B cell (primary cell): ENCODE measurements at regions not wholly inside any gene's neighbourhood (a gene's known extent, or its start where the extent isn't known, plus 50 kb on each side); places are given as distances from the start of the nearest gene placed in this dataset.

ENCODE experiments used
- ATAC-seq: fragments of 200-7000 bp; cut with Tn5 transposase; one replicate; pipeline ENCODE4 v1.10.0; 2021; ENCODE audit warnings: low read depth, mild to moderate bottlenecking, moderate number of reproducible peaks, moderate library complexity
- CTCF ChIA-PET: fragments of 350-600 bp; sonication (Branson Sonifier 250); formaldehyde crosslinking; loops from one replicate; lab custom pipeline; 2021; ENCODE audit warnings: antibody characterized with exemption, inconsistent platforms; lab: Charles Lee
- POLR2A ChIA-PET: fragments of 350-600 bp; sonication (Branson Sonifier 250); formaldehyde crosslinking; loops from one replicate; lab custom pipeline; 2021; ENCODE audit warnings: antibody characterized with exemption; lab: Charles Lee
- DNase-seq: peaks from one replicate; pipeline ENCODE4 v3.0.0; 2013
- H2AFZ ChIP-seq: 2 replicates; pipeline ENCODE4 v1.6.1; 2012; ENCODE audit warnings: mild to moderate bottlenecking, low read depth, low read length; ENCODE audit not compliant: insufficient read depth, poor library complexity, severe bottlenecking
- H3K27ac ChIP-seq, 2 donors: 1 replicate in 1 of 2; 2 replicates in 1 of 2; pipeline ENCODE4 v1.5.1; 2012 to 2013; ENCODE audit warnings: low read length in 2 of 2, mild to moderate bottlenecking in 2 of 2, moderate library complexity in 1 of 2
- H3K27me3 ChIP-seq, 4 experiments: fragments of 200-600 bp in 1 of 4; sonication (generic) in 1 of 4; replicated peaks in 1 of 4; 1 replicate in 2 of 4; 2 replicates in 2 of 4; pipeline versions ENCODE4 v1.6.1 to v1.7.0; 2013 to 2016; ENCODE audit warnings: low read length in 3 of 4, mild to moderate bottlenecking in 2 of 4, mixed read lengths in 1 of 4, moderate library complexity in 1 of 4; ENCODE audit not compliant: insufficient read depth in 4 of 4, control insufficient read depth in 3 of 4; ENCODE audit errors: control extremely low read depth in 1 of 4
- H3K36me3 ChIP-seq, 2 experiments: replicated peaks in 1 of 2; 1 replicate in 1 of 2; 2 replicates in 1 of 2; pipeline versions ENCODE4 v1.6.1 to v1.7.1; 2013; ENCODE audit warnings: low read length in 1 of 2; ENCODE audit not compliant: insufficient read depth in 2 of 2, control insufficient read depth in 1 of 2; ENCODE audit errors: control extremely low read depth in 1 of 2, extremely low read depth in 1 of 2
- H3K4me1 ChIP-seq, 2 donors: fragments of 200-600 bp in 1 of 2; sonication (generic) in 1 of 2; 1 replicate in 1 of 2; 2 replicates in 1 of 2; pipeline versions ENCODE4 v1.5.1 to v1.6.1; 2013 to 2017; ENCODE audit warnings: low read length in 2 of 2; ENCODE audit not compliant: control insufficient read depth in 2 of 2, insufficient read depth in 2 of 2
- H3K4me2 ChIP-seq: replicated peaks from 2 replicates; pipeline ENCODE3; 2012; ENCODE audit warnings: mild to moderate bottlenecking, low read depth, low read length; ENCODE audit not compliant: poor library complexity, severe bottlenecking
- H3K4me3 ChIP-seq, 5 experiments: fragments of 200-600 bp in 1 of 5; sonication (generic) in 1 of 5; 1 replicate in 3 of 5; 2 replicates in 2 of 5; pipeline versions ENCODE4 v1.5.1 to v1.7.0; 2011 to 2016; ENCODE audit warnings: low read length in 4 of 5, mild to moderate bottlenecking in 4 of 5, low read depth in 2 of 5, control low read depth in 1 of 5, moderate library complexity in 1 of 5; ENCODE audit not compliant: insufficient read depth in 1 of 5; ENCODE audit errors: control extremely low read depth in 1 of 5, extremely low read depth in 1 of 5
- H3K79me2 ChIP-seq: fragments of 200-600 bp; sonication (generic); one replicate; pipeline ENCODE4 v1.6.0; 2016; ENCODE audit warnings: low read length; ENCODE audit not compliant: control insufficient read depth, insufficient read depth
- H3K9ac ChIP-seq: fragments of 200-600 bp; sonication (generic); 2 replicates; pipeline ENCODE4 v1.6.1; 2017; ENCODE audit warnings: mild to moderate bottlenecking, low read length, moderate library complexity
- H3K9me3 ChIP-seq, 3 donors: one replicate each; pipeline versions ENCODE4 v1.6.1 to v1.7.1; 2013; ENCODE audit warnings: low read length in 2 of 3; ENCODE audit not compliant: control insufficient read depth in 2 of 3, insufficient read depth in 1 of 3; ENCODE audit errors: control extremely low read depth in 1 of 3
- H4K20me1 ChIP-seq: 2 replicates; pipeline ENCODE4 v1.6.0; 2012; ENCODE audit warnings: mild to moderate bottlenecking, low read length; ENCODE audit not compliant: insufficient read depth, control insufficient read depth, poor library complexity, severe bottlenecking
- H3K27ac Mint-ChIP-seq: one replicate; pipeline ENCODE4 v1.8.0; 2021; ENCODE audit warnings: mixed read lengths
- H3K27me3 Mint-ChIP-seq: one replicate; pipeline ENCODE4 v1.8.0; 2021; ENCODE audit warnings: mixed read lengths
- H3K4me1 Mint-ChIP-seq: one replicate; pipeline ENCODE4 v1.8.0; 2021; ENCODE audit warnings: mixed read lengths
- H3K4me3 Mint-ChIP-seq: one replicate; pipeline ENCODE4 v1.8.0; 2021; ENCODE audit warnings: mixed read lengths
- H3K9me3 Mint-ChIP-seq: one replicate; pipeline ENCODE4 v1.8.0; 2022; ENCODE audit warnings: mixed read lengths; ENCODE audit not compliant: insufficient read depth
- EZH2 ChIP-seq: IDR thresholded peaks from 2 replicates; pipeline ENCODE4 v1.6.1; 2012; ENCODE audit warnings: borderline replicate concordance, low read depth, mild to moderate bottlenecking, moderate library complexity, low read length; ENCODE audit not compliant: insufficient read depth, poor library complexity, severe bottlenecking
- WGBS: methylation state at CpG from one replicate; pipeline ENCODE4 v1.1.5; 2013; ENCODE audit warnings: missing lambda C conversion rate; ENCODE audit not compliant: insufficient coverage; 5-methylcytosine and 5-hydroxymethylcytosine counted together
- intact Hi-C: fragments of 100-400 bp; cut with micrococcal nuclease; formaldehyde crosslinking; loops from one replicate; pipeline ENCODE4 v1.10.0; 2022
- TF ChIP-seq, protein P1 (sequence below): fragments of 200-600 bp; IDR thresholded peaks from one replicate; pipeline ENCODE4 v1.8.0; 2022; ENCODE audit warnings: antibody characterized with exemption, mild to moderate bottlenecking

DNA sequence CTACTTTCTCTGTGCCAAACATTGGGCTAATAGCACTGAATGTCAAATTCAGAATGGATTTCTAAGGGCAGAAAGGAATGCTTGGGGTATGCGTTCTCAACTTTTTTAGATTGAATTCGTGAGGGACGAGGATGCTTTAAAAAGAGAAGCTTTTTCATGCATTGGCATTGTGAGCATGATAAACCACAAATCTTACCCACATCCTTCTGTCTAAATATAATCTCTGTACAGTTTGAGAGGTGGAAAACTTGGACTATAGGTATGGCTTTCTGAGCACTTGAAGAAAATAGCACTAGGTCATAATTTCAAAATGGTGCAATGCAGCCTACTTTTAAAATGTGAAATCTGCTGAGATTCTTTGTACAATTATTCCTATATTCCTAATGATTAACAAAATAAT lies 71.4 kb upstream of the HHIP start:
- DNase-seq (no peak), ATAC-seq (no peak)
- H2AFZ ChIP-seq: no peak overlapping the region
- no peak overlapping the region for H3K27ac ChIP-seq
- H3K4me1 Mint-ChIP-seq: peaks cover 9% of the 10 kb centered on the region
- H3K27ac Mint-ChIP-seq: no peak overlapping the region
- H3K4me3 Mint-ChIP-seq: no peak overlapping the region
- WGBS: no CpG with 5 or more reads among the region's 3 CpGs
- intact Hi-C loops: no loop called here
- H3K27me3 Mint-ChIP-seq: no peaks in the 10 kb centered on the region
- H3K4me2 ChIP-seq: peak overlapping the region; percentile 3
- H3K9me3 ChIP-seq: no peaks in the 10 kb centered on the region
- CTCF ChIA-PET: no interaction called here
- no peak overlapping the region for H3K9ac ChIP-seq
- no peaks in the 10 kb centered on the region for H3K79me2 ChIP-seq
- POLR2A ChIA-PET: no interaction called here
- H3K4me1 ChIP-seq: peaks cover 6 to 8% of the 10 kb centered on the region in 2 donors
- no peaks in the 10 kb centered on the region for H3K36me3 ChIP-seq
- H3K4me3 ChIP-seq: no peak overlapping the region
- TF ChIP-seq, protein P1, sequence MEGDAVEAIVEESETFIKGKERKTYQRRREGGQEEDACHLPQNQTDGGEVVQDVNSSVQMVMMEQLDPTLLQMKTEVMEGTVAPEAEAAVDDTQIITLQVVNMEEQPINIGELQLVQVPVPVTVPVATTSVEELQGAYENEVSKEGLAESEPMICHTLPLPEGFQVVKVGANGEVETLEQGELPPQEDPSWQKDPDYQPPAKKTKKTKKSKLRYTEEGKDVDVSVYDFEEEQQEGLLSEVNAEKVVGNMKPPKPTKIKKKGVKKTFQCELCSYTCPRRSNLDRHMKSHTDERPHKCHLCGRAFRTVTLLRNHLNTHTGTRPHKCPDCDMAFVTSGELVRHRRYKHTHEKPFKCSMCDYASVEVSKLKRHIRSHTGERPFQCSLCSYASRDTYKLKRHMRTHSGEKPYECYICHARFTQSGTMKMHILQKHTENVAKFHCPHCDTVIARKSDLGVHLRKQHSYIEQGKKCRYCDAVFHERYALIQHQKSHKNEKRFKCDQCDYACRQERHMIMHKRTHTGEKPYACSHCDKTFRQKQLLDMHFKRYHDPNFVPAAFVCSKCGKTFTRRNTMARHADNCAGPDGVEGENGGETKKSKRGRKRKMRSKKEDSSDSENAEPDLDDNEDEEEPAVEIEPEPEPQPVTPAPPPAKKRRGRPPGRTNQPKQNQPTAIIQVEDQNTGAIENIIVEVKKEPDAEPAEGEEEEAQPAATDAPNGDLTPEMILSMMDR: no peak
- no peak for TF ChIP-seq EZH2
- no peaks in the 10 kb centered on the region for H3K9me3 Mint-ChIP-seq
- no peaks in the 10 kb centered on the region for H4K20me1 ChIP-seq
- no peaks in the 10 kb centered on the region for H3K27me3 ChIP-seq

DNA sequence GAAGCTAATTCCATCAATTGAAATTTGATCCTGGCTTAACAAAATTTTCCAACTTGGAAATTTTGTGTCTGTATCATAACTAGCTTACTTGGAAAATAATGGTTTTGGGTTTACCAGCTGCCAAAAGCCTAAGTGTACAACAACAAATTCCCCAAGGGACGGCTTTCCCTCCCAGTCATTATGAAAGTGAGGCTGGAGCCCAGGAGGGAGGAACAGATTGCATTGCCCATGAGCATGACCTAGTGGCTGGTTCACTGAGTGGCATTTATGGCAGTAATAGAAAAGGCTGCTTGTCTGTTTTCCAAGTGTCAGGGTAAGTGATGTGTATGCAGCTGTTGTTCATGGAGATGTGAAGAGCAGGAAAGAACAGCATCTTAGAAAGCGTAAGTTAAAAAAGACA lies 70.8 kb upstream of the HHIP start:
- H3K4me2 ChIP-seq: no peak overlapping the region
- ATAC-seq (no peak), DNase-seq (no peak)
- Mint-ChIP-seq H3K4me1 (peaks cover 9% of the 10 kb centered on the region), H3K27ac (no peak overlapping the region), H3K27me3 (no peaks in the 10 kb centered on the region), H3K4me3 (no peak overlapping the region), H3K9me3 (no peaks in the 10 kb centered on the region)
- no peaks in the 10 kb centered on the region for H3K9me3 ChIP-seq
- H3K36me3 ChIP-seq: no peaks in the 10 kb centered on the region
- H2AFZ ChIP-seq: no peak overlapping the region
- H3K79me2 ChIP-seq: no peaks in the 10 kb centered on the region
- H3K4me3 ChIP-seq: no peak overlapping the region
- intact Hi-C loops: no loop called here
- H3K9ac ChIP-seq: no peak overlapping the region
- POLR2A ChIA-PET: no interaction called here
- no CpG with 5 or more reads among the region's 2 CpGs for WGBS
- no peaks in the 10 kb centered on the region for H4K20me1 ChIP-seq
- TF ChIP-seq EZH2: no peak
- TF ChIP-seq, protein P1: no peak
- no peaks in the 10 kb centered on the region for H3K27me3 ChIP-seq
- H3K4me1 ChIP-seq: peaks cover 6 to 8% of the 10 kb centered on the region in 2 donors
- H3K27ac ChIP-seq: no peak overlapping the region
- CTCF ChIA-PET: no interaction called here
